C1 segment of cervical spinal cord (tissue), 14 donors: ENCODE measurements at regions not wholly inside any gene's neighbourhood (a gene's known extent, or its start where the extent isn't known, plus 50 kb on each side); places are given as distances from the start of the nearest gene placed in this dataset.

Experiments
- DNase-seq, 14 donors: peaks; one replicate each; lab custom pipeline; 2025; lab: John Stamatoyannopoulos, UW

GRCh38 chr1:101152633-101153032 lies 84.2 kb upstream of the S1PR1 start:
- no peak for DNase-seq

- no peak for DNase-seq
These were observed 85.5 kb upstream of the S1PR1 start for GRCh38 chr1:101151286-101151685.

GRCh38 chr1:101150670-101151069 lies 86.1 kb upstream of the S1PR1 start:
- no peak for DNase-seq

- no peak for DNase-seq
These were observed 86.6 kb upstream of the S1PR1 start for GRCh38 chr1:101150266-101150665.

GRCh38 chr1:101148980-101149379 lies 87.8 kb upstream of the S1PR1 start:
- peak in 2 of 14 donors; percentile 4 to 7 for DNase-seq

GRCh38 chr1:101147381-101147780 lies 89.4 kb upstream of the S1PR1 start:
- DNase-seq, result peak in 5 of 14 donors; percentile 7 to 28 (median 12)

- DNase-seq, result no peak
These were observed 91.4 kb upstream of the S1PR1 start for GRCh38 chr1:101145449-101145820.

GRCh38 chr1:101144671-101145448 lies 92.0 kb upstream of the S1PR1 start:
- DNase-seq, result no peak

GRCh38 chr1:101142244-101142643 lies 94.6 kb upstream of the S1PR1 start:
- DNase-seq, result no peak

- DNase-seq, result no peak
These were observed 95.4 kb upstream of the S1PR1 start for GRCh38 chr1:101141376-101141775.

GRCh38 chr1:101139821-101140718 lies 96.7 kb upstream of the S1PR1 start:
- DNase-seq, result no peak

- DNase-seq, result no peak
These were observed 97.7 kb upstream of the S1PR1 start for GRCh38 chr1:101139130-101139529.

GRCh38 chr1:101137144-101138126 lies 99.4 kb upstream of the S1PR1 start:
- DNase-seq, result no peak

GRCh38 chr1:101136739-101137138 lies 100.1 kb upstream of the S1PR1 start:
- DNase-seq, result no peak

GRCh38 chr1:101136271-101136670 lies 100.5 kb upstream of the S1PR1 start:
- no peak for DNase-seq

- DNase-seq, result no peak
These were observed 101.3 kb upstream of the S1PR1 start for GRCh38 chr1:101135526-101135925.

- no peak for DNase-seq
These were observed 105.5 kb upstream of the S1PR1 start for GRCh38 chr1:101131239-101131843.

GRCh38 chr1:101130673-101131072 lies 105.1 kb upstream of the DPH5 start:
- DNase-seq, result no peak

GRCh38 chr1:101128846-101129245 lies 103.3 kb upstream of the DPH5 start:
- DNase-seq, result no peak

GRCh38 chr1:101128211-101128727 lies 102.7 kb upstream of the DPH5 start:
- DNase-seq, result no peak

GRCh38 chr1:101124405-101124804 lies 98.8 kb upstream of the DPH5 start:
- no peak for DNase-seq
